IMR-90 (cell line): ENCODE measurements at regions not wholly inside any gene's neighbourhood (a gene's known extent, or its start where the extent isn't known, plus 50 kb on each side); places are given as distances from the start of the nearest gene placed in this dataset.

Source experiments
- ATAC-seq: fragments of 200-7000 bp; cut with Tn5 transposase; 2 replicates; pipeline ENCODE4 v1.9.1; 2020; ENCODE audit warnings: low read depth, mild to moderate bottlenecking, moderate library complexity
- BruUV-seq: library from RNA; stranded (reverse); fragments of 400-500 nt; replicated peaks from 2 replicates; lab custom pipeline; 2021; lab: Mats Ljungman, UMichigan
- CTCF ChIA-PET: fragments of 300-600 bp; formaldehyde crosslinking; extraction: SDS; loops from one replicate; lab custom pipeline; 2021; ENCODE audit warnings: antibody characterized with exemption; lab: Yijun Ruan, JAX
- POLR2A ChIA-PET: fragments of 300-600 bp; sonication (Branson Sonifier 250); formaldehyde crosslinking; loops from one replicate; lab custom pipeline; 2022; ENCODE audit warnings: antibody characterized with exemption; ENCODE audit not compliant: unreplicated experiment; lab: Charles Lee
- DNase-seq: peaks from one replicate; pipeline ENCODE4 v3.0.0; 2013
- H2AFZ ChIP-seq: replicated peaks from 2 replicates; pipeline ENCODE3; 2013; ENCODE audit warnings: low read length, mild to moderate bottlenecking; ENCODE audit not compliant: poor library complexity
- H2AK5ac ChIP-seq: 2 replicates; pipeline ENCODE4 v1.6.1; 2013; ENCODE audit warnings: low read depth, low read length, inconsistent platforms
- H2AK9ac ChIP-seq: replicated peaks from 2 replicates; pipeline ENCODE3; 2013; ENCODE audit warnings: mild to moderate bottlenecking, low read depth, low read length, moderate library complexity; ENCODE audit not compliant: poor library complexity
- H2BK120ac ChIP-seq: 2 replicates; pipeline ENCODE4 v1.6.1; 2013; ENCODE audit warnings: low read depth, low read length, inconsistent platforms
- H2BK15ac ChIP-seq: 3 replicates; pipeline ENCODE4 v1.6.1; 2013; ENCODE audit warnings: low read depth, low read length, inconsistent platforms
- H2BK20ac ChIP-seq: 2 replicates; pipeline ENCODE4 v1.6.1; 2013; ENCODE audit warnings: low read depth, mild to moderate bottlenecking, inconsistent platforms, low read length, moderate library complexity
- H2BK5ac ChIP-seq: 2 replicates; pipeline ENCODE4 v1.6.1; 2013; ENCODE audit warnings: mild to moderate bottlenecking, low read depth, low read length, inconsistent platforms; ENCODE audit not compliant: poor library complexity, severe bottlenecking
- H3K14ac ChIP-seq: replicated peaks from 2 replicates; pipeline ENCODE4 v1.6.1; 2013; ENCODE audit warnings: low read depth, low read length, inconsistent platforms
- H3K18ac ChIP-seq: 2 replicates; pipeline ENCODE4 v1.6.1; 2013; ENCODE audit warnings: low read depth, low read length, control low read depth
- H3K23ac ChIP-seq: 2 replicates; pipeline ENCODE4 v1.6.1; 2013; ENCODE audit warnings: low read depth, low read length, inconsistent platforms
- H3K27ac ChIP-seq: 2 replicates; pipeline ENCODE4 v1.5.1; 2013; ENCODE audit warnings: mild to moderate bottlenecking, control low read depth, low read length; ENCODE audit not compliant: insufficient read depth
- H3K27me3 ChIP-seq: 2 replicates; pipeline ENCODE4 v1.6.1; 2013; ENCODE audit warnings: low read length; ENCODE audit not compliant: control insufficient read depth, insufficient read depth
- H3K36me3 ChIP-seq: 2 replicates; pipeline ENCODE4 v1.6.1; 2013; ENCODE audit warnings: low read length, mixed read lengths; ENCODE audit not compliant: control insufficient read depth, insufficient read depth
- H3K4ac ChIP-seq: 2 replicates; pipeline ENCODE4 v1.6.1; 2013; ENCODE audit warnings: low read depth, low read length, inconsistent platforms
- H3K4me1 ChIP-seq: 2 replicates; pipeline ENCODE4 v1.6.1; 2013; ENCODE audit warnings: low read length, mixed read lengths; ENCODE audit not compliant: control insufficient read depth, insufficient read depth
- H3K4me2 ChIP-seq: 2 replicates; pipeline ENCODE4 v1.6.1; 2013; ENCODE audit warnings: low read depth, mild to moderate bottlenecking, control low read depth, low read length, moderate library complexity
- H3K4me3 ChIP-seq: 2 replicates; pipeline ENCODE4 v1.5.1; 2013; ENCODE audit warnings: low read depth, mild to moderate bottlenecking, control low read depth, low read length, moderate library complexity; ENCODE audit not compliant: insufficient read depth
- H3K56ac ChIP-seq: 2 replicates; pipeline ENCODE4 v1.6.1; 2013; ENCODE audit warnings: low read length, inconsistent platforms; ENCODE audit not compliant: insufficient read depth; ENCODE audit errors: extremely low read depth
- H3K79me1 ChIP-seq, 2 experiments: 2 replicates each; pipeline ENCODE4 v1.6.1; 2013; ENCODE audit warnings: low read length in 2 of 2, inconsistent platforms in 1 of 2, low read depth in 1 of 2
- H3K9ac ChIP-seq: 2 replicates; pipeline ENCODE4 v1.6.1; 2013; ENCODE audit warnings: low read depth, low read length, control low read depth
- H3K9me1 ChIP-seq: 2 replicates; pipeline ENCODE4 v1.6.1; 2013; ENCODE audit warnings: low read length, inconsistent platforms; ENCODE audit not compliant: insufficient read depth
- H3K9me3 ChIP-seq: 2 replicates; pipeline ENCODE4 v1.6.1; 2013; ENCODE audit warnings: low read length; ENCODE audit not compliant: control insufficient read depth, insufficient read depth
- H4K20me1 ChIP-seq: 2 replicates; pipeline ENCODE4 v1.6.1; 2013; ENCODE audit warnings: low read length, inconsistent platforms; ENCODE audit not compliant: insufficient read depth
- H4K5ac ChIP-seq: 2 replicates; pipeline ENCODE4 v1.6.1; 2013; ENCODE audit warnings: mild to moderate bottlenecking, low read depth, low read length, control low read depth
- H4K8ac ChIP-seq, 2 experiments: 2 replicates each; pipeline ENCODE4 v1.6.1; 2013; ENCODE audit warnings: low read depth in 2 of 2, low read length in 2 of 2, control low read depth in 1 of 2, inconsistent platforms in 1 of 2
- H4K91ac ChIP-seq: 2 replicates; pipeline ENCODE4 v1.6.1; 2013; ENCODE audit warnings: low read depth, low read length, inconsistent platforms; ENCODE audit not compliant: insufficient read depth
- BHLHE40 ChIP-seq: fragments of 150-350 bp; IDR thresholded peaks from 2 replicates; pipeline ENCODE4 v1.6.1; 2016; ENCODE audit warnings: mild to moderate bottlenecking, low read depth, low read length
- CEBPB ChIP-seq: IDR thresholded peaks from 2 replicates; pipeline ENCODE4 v1.6.1; 2012; ENCODE audit warnings: low read depth, low read length, improper control_type of control experiment
- CHD1 ChIP-seq: IDR thresholded peaks from 2 replicates; pipeline ENCODE4 v1.6.1; 2012; ENCODE audit warnings: low read depth, low read length, improper control_type of control experiment
- CTCF ChIP-seq: conservative IDR thresholded peaks from 2 replicates; pipeline ENCODE4 v1.5.1; 2012; ENCODE audit warnings: mild to moderate bottlenecking, low read depth, low read length, improper control_type of control experiment
- FOS ChIP-seq: fragments of 150-350 bp; IDR thresholded peaks from 2 replicates; pipeline ENCODE4 v1.6.1; 2016; ENCODE audit warnings: low read depth, low read length
- MAFK ChIP-seq: IDR thresholded peaks from 2 replicates; pipeline ENCODE4 v1.6.1; 2012; ENCODE audit warnings: low read depth, low read length, improper control_type of control experiment
- MAZ ChIP-seq: IDR thresholded peaks from 2 replicates; pipeline ENCODE4 v1.6.1; 2012; ENCODE audit warnings: low read depth, mild to moderate bottlenecking, low read length, improper control_type of control experiment, moderate library complexity, borderline replicate concordance
- MXI1 ChIP-seq: IDR thresholded peaks from 2 replicates; pipeline ENCODE4 v1.6.1; 2012; ENCODE audit warnings: low read depth, mild to moderate bottlenecking, low read length, moderate library complexity, borderline replicate concordance
- NFE2L2 ChIP-seq: fragments of 150-350 bp; IDR thresholded peaks from 2 replicates; pipeline ENCODE4 v1.6.1; 2016; ENCODE audit warnings: low read depth, mild to moderate bottlenecking, low read length
- RAD21 ChIP-seq: IDR thresholded peaks from 2 replicates; pipeline ENCODE4 v1.6.1; 2012; ENCODE audit warnings: low read length, improper control_type of control experiment
- RCOR1 ChIP-seq: IDR thresholded peaks from 2 replicates; pipeline ENCODE4 v1.6.1; 2012; ENCODE audit warnings: mild to moderate bottlenecking, low read length, improper control_type of control experiment; ENCODE audit not compliant: insufficient replicate concordance
- RFX5 ChIP-seq: IDR thresholded peaks from 2 replicates; pipeline ENCODE4 v1.8.0; 2012; ENCODE audit warnings: low read depth, mild to moderate bottlenecking, low read length, moderate library complexity
- SMC3 ChIP-seq: fragments of 150-350 bp; IDR thresholded peaks from 2 replicates; pipeline ENCODE4 v1.6.1; 2016; ENCODE audit warnings: low read depth, mild to moderate bottlenecking, antibody characterized with exemption, low read length, moderate library complexity
- dilution Hi-C: fragments of 300-500 bp; cut with HindIII; formaldehyde crosslinking; loops from one replicate; pipeline ENCODE4 v1.14.3; 2018; ENCODE audit warnings: low sequenced_read_pairs; ENCODE audit not compliant: unreplicated experiment
- in situ Hi-C: fragments of 300-500 bp; cut with MboI; formaldehyde crosslinking; loops from 3 replicates; pipeline ENCODE4 v1.14.3; 2019; ENCODE audit warnings: low sequenced_read_pairs, inconsistent platforms, mixed read lengths
- intact Hi-C: fragments of 100-400 bp; cut with micrococcal nuclease; formaldehyde crosslinking; loops from 2 replicates; pipeline ENCODE4 v1.10.0; 2022
- TF ChIP-seq, protein P1 (sequence below): fragments of 150-350 bp; IDR thresholded peaks from 2 replicates; pipeline ENCODE4 v1.6.1; 2016; ENCODE audit warnings: low read depth, mild to moderate bottlenecking, low read length, moderate library complexity, borderline replicate concordance
- TF ChIP-seq, protein P2 (sequence below): fragments of 150-350 bp; IDR thresholded peaks from 2 replicates; pipeline ENCODE4 v1.6.1; 2017; ENCODE audit warnings: mild to moderate bottlenecking, antibody characterized with exemption, low read length, low read depth

- Histone ChIP-seq H3K27me3 (no peaks in the 10 kb centered on the region), H2AFZ (no peak overlapping the region), H3K79me1 (no peaks in the 10 kb centered on the region), H4K20me1 (no peaks in the 10 kb centered on the region), H3K9me3 (no peaks in the 10 kb centered on the region), H2BK20ac (no peak overlapping the region), H4K5ac (no peak overlapping the region), H2AK9ac (no peak overlapping the region), H4K8ac (no peak overlapping the region), H4K91ac (no peak overlapping the region), H3K36me3 (no peaks in the 10 kb centered on the region), H2AK5ac (no peak overlapping the region), H2BK120ac (no peak overlapping the region), H3K27ac (no peak overlapping the region), H3K4me2 (no peak overlapping the region), H3K14ac (no peak overlapping the region), H3K18ac (no peak overlapping the region), H2BK15ac (no peak overlapping the region), H3K4me1 (0 out of 2 replicates have a peak, but pooled peaks cover 1% of the 10 kb centered on the region), H2BK5ac (no peak overlapping the region), H3K4ac (no peak overlapping the region), H3K23ac (no peak overlapping the region), H3K9me1 (no peaks in the 10 kb centered on the region), H3K56ac (no peak overlapping the region), H3K4me3 (no peak overlapping the region), H3K9ac (no peak overlapping the region)
- TF ChIP-seq, protein P1, sequence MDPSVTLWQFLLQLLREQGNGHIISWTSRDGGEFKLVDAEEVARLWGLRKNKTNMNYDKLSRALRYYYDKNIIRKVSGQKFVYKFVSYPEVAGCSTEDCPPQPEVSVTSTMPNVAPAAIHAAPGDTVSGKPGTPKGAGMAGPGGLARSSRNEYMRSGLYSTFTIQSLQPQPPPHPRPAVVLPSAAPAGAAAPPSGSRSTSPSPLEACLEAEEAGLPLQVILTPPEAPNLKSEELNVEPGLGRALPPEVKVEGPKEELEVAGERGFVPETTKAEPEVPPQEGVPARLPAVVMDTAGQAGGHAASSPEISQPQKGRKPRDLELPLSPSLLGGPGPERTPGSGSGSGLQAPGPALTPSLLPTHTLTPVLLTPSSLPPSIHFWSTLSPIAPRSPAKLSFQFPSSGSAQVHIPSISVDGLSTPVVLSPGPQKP: no peak
- no peak for TF ChIP-seq CEBPB
- no peak for TF ChIP-seq RCOR1
- TF ChIP-seq, protein P2, sequence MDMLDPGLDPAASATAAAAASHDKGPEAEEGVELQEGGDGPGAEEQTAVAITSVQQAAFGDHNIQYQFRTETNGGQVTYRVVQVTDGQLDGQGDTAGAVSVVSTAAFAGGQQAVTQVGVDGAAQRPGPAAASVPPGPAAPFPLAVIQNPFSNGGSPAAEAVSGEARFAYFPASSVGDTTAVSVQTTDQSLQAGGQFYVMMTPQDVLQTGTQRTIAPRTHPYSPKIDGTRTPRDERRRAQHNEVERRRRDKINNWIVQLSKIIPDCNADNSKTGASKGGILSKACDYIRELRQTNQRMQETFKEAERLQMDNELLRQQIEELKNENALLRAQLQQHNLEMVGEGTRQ: no peak
- TF ChIP-seq RAD21: no peak
- TF ChIP-seq SMC3: no peak
- TF ChIP-seq CTCF: no peak
- TF ChIP-seq NFE2L2: no peak
- no peak for TF ChIP-seq MAFK
- TF ChIP-seq RFX5: no peak
- no peak for TF ChIP-seq CHD1
- TF ChIP-seq FOS: no peak
- no peak for TF ChIP-seq MAZ
- TF ChIP-seq MXI1: no peak
- no peak for TF ChIP-seq BHLHE40
- ATAC-seq (no peak), DNase-seq (no peak)
- ChIA-PET POLR2A (no interaction called here), CTCF (no interaction called here)
- dilution Hi-C loops: loop anchor here (25.0 kb wide), 1 partner anchor 180 kb away; no protein-coding TSS in a partner anchor
- in situ Hi-C loops: no loop called here
- intact Hi-C loops: no loop called here
- BruUV-seq: no TSS peak
Observed at GRCh38 chr4:158006990-158007389, 165.8 kb downstream of the GASK1B start.
